ENCODE measurements at regions not wholly inside any gene's neighbourhood (a gene's known extent, or its start where the extent isn't known, plus 50 kb on each side); places are given as distances from the start of the nearest gene placed in this dataset.

GRCh38 chr4:96566755-96567154, 726.9 kb downstream of the PDHA2 start:
- no peak for DNase-seq (ENCODE audit: low read depth)

GRCh38 chr4:96585304-96585703, 745.4 kb downstream of the PDHA2 start:
- DNase-seq (ENCODE audit: low read depth): no peak

- DNase-seq (ENCODE audit: low read depth): no peak
These were observed 753.5 kb downstream of the PDHA2 start for GRCh38 chr4:96593422-96593821.

GRCh38 chr4:96598465-96598864, 758.6 kb downstream of the PDHA2 start:
- no peak for DNase-seq (ENCODE audit: low read depth)

- DNase-seq (ENCODE audit: low read depth): no peak
These were observed 759.9 kb downstream of the PDHA2 start for GRCh38 chr4:96599752-96600151.

GRCh38 chr4:96602661-96603060, 762.8 kb downstream of the PDHA2 start:
- DNase-seq (ENCODE audit: low read depth): no peak

GRCh38 chr4:96603641-96604040, 763.7 kb downstream of the PDHA2 start:
- no peak for DNase-seq (ENCODE audit: low read depth)

GRCh38 chr4:96606451-96606850, 766.6 kb downstream of the PDHA2 start:
- DNase-seq (ENCODE audit: low read depth): no peak

GRCh38 chr4:96626023-96626422, 786.1 kb downstream of the PDHA2 start:
- no peak for DNase-seq (ENCODE audit: low read depth)

GRCh38 chr4:96630839-96631238, 790.9 kb downstream of the PDHA2 start:
- DNase-seq (ENCODE audit: low read depth): no peak

GRCh38 chr4:96637971-96638412, 798.1 kb downstream of the PDHA2 start:
- DNase-seq (ENCODE audit: low read depth): no peak

GRCh38 chr4:96639932-96640331, 800.0 kb downstream of the PDHA2 start:
- no peak for DNase-seq (ENCODE audit: low read depth)

- no peak for DNase-seq (ENCODE audit: low read depth)
These were observed 802.6 kb downstream of the PDHA2 start for GRCh38 chr4:96642490-96642889.

- no peak for DNase-seq (ENCODE audit: low read depth)
These were observed 806.3 kb downstream of the PDHA2 start for GRCh38 chr4:96646146-96646545.

GRCh38 chr4:96649536-96649935, 809.6 kb downstream of the PDHA2 start:
- no peak for DNase-seq (ENCODE audit: low read depth)

GRCh38 chr4:96652158-96652557, 812.3 kb downstream of the PDHA2 start:
- no peak for DNase-seq (ENCODE audit: low read depth)

GRCh38 chr4:96652821-96653220, 812.9 kb downstream of the PDHA2 start:
- no peak for DNase-seq (ENCODE audit: low read depth)

- no peak for DNase-seq (ENCODE audit: low read depth)
These were observed 814.2 kb downstream of the PDHA2 start for GRCh38 chr4:96654045-96654444.

- no peak for DNase-seq (ENCODE audit: low read depth)
These were observed 830.5 kb downstream of the PDHA2 start for GRCh38 chr4:96670381-96670780.

GRCh38 chr4:96675416-96675815, 835.5 kb downstream of the PDHA2 start:
- DNase-seq (ENCODE audit: low read depth): no peak

- no peak for DNase-seq (ENCODE audit: low read depth)
These were observed 836.0 kb downstream of the PDHA2 start for GRCh38 chr4:96675896-96676295.

GRCh38 chr4:96676754-96677435, 837.0 kb downstream of the PDHA2 start:
- DNase-seq (ENCODE audit: low read depth): no peak

GRCh38 chr4:96677499-96677898, 837.6 kb downstream of the PDHA2 start:
- no peak for DNase-seq (ENCODE audit: low read depth)

GRCh38 chr4:96681218-96681617, 841.3 kb downstream of the PDHA2 start:
- no peak for DNase-seq (ENCODE audit: low read depth)

All from stromal cell of bone marrow (primary cell).